ENCODE measurements at regions not wholly inside any gene's neighbourhood (a gene's known extent, or its start where the extent isn't known, plus 50 kb on each side); places are given as distances from the start of the nearest gene placed in this dataset.

GRCh38 chr10:28939281-28940157, 262.2 kb downstream of the BAMBI start:
- Histone ChIP-seq H3K27me3 (replicated peaks; ENCODE audit: control insufficient read depth, insufficient read depth, low read length) (no peaks in the 10 kb centered on the region), H3K4me3 (replicated peaks; ENCODE audit: low read depth, low read length) (no peak overlapping the region), H3K36me3 (ENCODE audit: control insufficient read depth, insufficient read depth, low read length) (no peaks in the 10 kb centered on the region)
- no peak for TF ChIP-seq CTCF (IDR thresholded peaks at IDR 0.05; ENCODE audit: insufficient read depth, low read length, poor library complexity, severe bottlenecking)
- no peak for DNase-seq (ENCODE audit: extremely low read depth, insufficient read length)

GRCh38 chr10:28940158-28940888, 263.0 kb downstream of the BAMBI start:
- TF ChIP-seq CTCF (IDR thresholded peaks at IDR 0.05; ENCODE audit: insufficient read depth, low read length, poor library complexity, severe bottlenecking): no peak
- Histone ChIP-seq H3K27me3 (replicated peaks; ENCODE audit: control insufficient read depth, insufficient read depth, low read length) (no peaks in the 10 kb centered on the region), H3K4me3 (replicated peaks; ENCODE audit: low read depth, low read length) (no peak overlapping the region), H3K36me3 (ENCODE audit: control insufficient read depth, insufficient read depth, low read length) (no peaks in the 10 kb centered on the region)
- DNase-seq (ENCODE audit: extremely low read depth, insufficient read length): no peak

- no peaks in the 10 kb centered on the region for H3K36me3 ChIP-seq (ENCODE audit: control insufficient read depth, insufficient read depth, low read length)
- DNase-seq (ENCODE audit: extremely low read depth, insufficient read length): no peak
- H3K27me3 ChIP-seq (replicated peaks; ENCODE audit: control insufficient read depth, insufficient read depth, low read length): no peaks in the 10 kb centered on the region
- H3K4me3 ChIP-seq (replicated peaks; ENCODE audit: low read depth, low read length): no peak overlapping the region
- TF ChIP-seq CTCF (IDR thresholded peaks at IDR 0.05; ENCODE audit: insufficient read depth, low read length, poor library complexity, severe bottlenecking): no peak
Observed at GRCh38 chr10:28942012-28942411, 264.7 kb downstream of the BAMBI start.

GRCh38 chr10:28945959-28946358, 268.6 kb downstream of the BAMBI start:
- Histone ChIP-seq H3K36me3 (ENCODE audit: control insufficient read depth, insufficient read depth, low read length) (no peaks in the 10 kb centered on the region), H3K27me3 (replicated peaks; ENCODE audit: control insufficient read depth, insufficient read depth, low read length) (no peaks in the 10 kb centered on the region; the same call in 1 of the 2 replicates), H3K4me3 (replicated peaks; ENCODE audit: low read depth, low read length) (no peak overlapping the region)
- no peak for TF ChIP-seq CTCF (IDR thresholded peaks at IDR 0.05; ENCODE audit: insufficient read depth, low read length, poor library complexity, severe bottlenecking)
- no peak for DNase-seq (ENCODE audit: extremely low read depth, insufficient read length)

- Histone ChIP-seq H3K36me3 (ENCODE audit: control insufficient read depth, insufficient read depth, low read length) (no peaks in the 10 kb centered on the region), H3K27me3 (replicated peaks; ENCODE audit: control insufficient read depth, insufficient read depth, low read length) (no peaks in the 10 kb centered on the region; the same call in 1 of the 2 replicates), H3K4me3 (replicated peaks; ENCODE audit: low read depth, low read length) (no peak overlapping the region)
- no peak for DNase-seq (ENCODE audit: extremely low read depth, insufficient read length)
- no peak for TF ChIP-seq CTCF (IDR thresholded peaks at IDR 0.05; ENCODE audit: insufficient read depth, low read length, poor library complexity, severe bottlenecking)
Observed at GRCh38 chr10:28946479-28946878, 269.2 kb downstream of the BAMBI start.

All from GM06990 (cell line).